Loucy (cell line): ENCODE measurements at regions not wholly inside any gene's neighbourhood (a gene's known extent, or its start where the extent isn't known, plus 50 kb on each side); places are given as distances from the start of the nearest gene placed in this dataset.

Experiments used
- CTCF ChIP-seq: fragments of 200-600 bp; sonication (generic); conservative IDR thresholded peaks from 2 replicates; pipeline ENCODE4 v1.5.1; 2014; ENCODE audit warnings: mild to moderate bottlenecking, antibody characterized with exemption, low read length
- EZH2phosphoT487 ChIP-seq: fragments of 200-600 bp; IDR thresholded peaks from 2 replicates; pipeline ENCODE4 v1.6.1; 2018; ENCODE audit warnings: antibody characterized with exemption, mild to moderate bottlenecking, moderate library complexity, borderline replicate concordance

GRCh38 chr2:17148407-17149145 is 369.7 kb downstream of the RAD51AP2 start:
- TF ChIP-seq CTCF = peak; percentile 68
- no peak for TF ChIP-seq EZH2phosphoT487
